ENCODE measurements at regions not wholly inside any gene's neighbourhood (a gene's known extent, or its start where the extent isn't known, plus 50 kb on each side); places are given as distances from the start of the nearest gene placed in this dataset.

GRCh38 chr10:51022933-51023585, 51.2 kb upstream of the PRKG1 start:
- no peak overlapping the region for H3K27ac ChIP-seq (ENCODE audit: low read depth)
- H3K9me2 ChIP-seq (ENCODE audit: insufficient read depth), result no peaks in the 10 kb centered on the region
- no peaks in the 10 kb centered on the region for H4K20me1 ChIP-seq (replicated peaks; ENCODE audit: insufficient read depth)
- no peak overlapping the region for H2AFZ ChIP-seq
- Mint-ChIP-seq H3K27ac (no peak overlapping the region), H3K4me3 (no peak overlapping the region), H3K4me1 (peaks cover 2% of the 10 kb centered on the region; the same call in 2 of the 3 replicates), H3K36me3 (ENCODE audit: low read depth) (no peaks in the 10 kb centered on the region), H3K27me3 (ENCODE audit: insufficient read depth, low read depth, poor library complexity) (no peaks in the 10 kb centered on the region), H3K9me3 (no peaks in the 10 kb centered on the region)
- DNase-seq (ENCODE audit: low spot score) (no peak), ATAC-seq (no peak)
- no peaks in the 10 kb centered on the region for H3K36me3 ChIP-seq (ENCODE audit: insufficient read depth)
- H3K4me3 ChIP-seq, result no peak overlapping the region
- TF ChIP-seq NANOG (IDR thresholded peaks at IDR 0.05; ENCODE audit: borderline replicate concordance), result no peak
- TF ChIP-seq EZH2 (IDR thresholded peaks at IDR 0.05; ENCODE audit: low read depth, unreplicated experiment), result no peak
- TF ChIP-seq EZH2phosphoT487 (IDR thresholded peaks at IDR 0.05; ENCODE audit: unreplicated experiment), result no peak
- TF ChIP-seq, protein P1, sequence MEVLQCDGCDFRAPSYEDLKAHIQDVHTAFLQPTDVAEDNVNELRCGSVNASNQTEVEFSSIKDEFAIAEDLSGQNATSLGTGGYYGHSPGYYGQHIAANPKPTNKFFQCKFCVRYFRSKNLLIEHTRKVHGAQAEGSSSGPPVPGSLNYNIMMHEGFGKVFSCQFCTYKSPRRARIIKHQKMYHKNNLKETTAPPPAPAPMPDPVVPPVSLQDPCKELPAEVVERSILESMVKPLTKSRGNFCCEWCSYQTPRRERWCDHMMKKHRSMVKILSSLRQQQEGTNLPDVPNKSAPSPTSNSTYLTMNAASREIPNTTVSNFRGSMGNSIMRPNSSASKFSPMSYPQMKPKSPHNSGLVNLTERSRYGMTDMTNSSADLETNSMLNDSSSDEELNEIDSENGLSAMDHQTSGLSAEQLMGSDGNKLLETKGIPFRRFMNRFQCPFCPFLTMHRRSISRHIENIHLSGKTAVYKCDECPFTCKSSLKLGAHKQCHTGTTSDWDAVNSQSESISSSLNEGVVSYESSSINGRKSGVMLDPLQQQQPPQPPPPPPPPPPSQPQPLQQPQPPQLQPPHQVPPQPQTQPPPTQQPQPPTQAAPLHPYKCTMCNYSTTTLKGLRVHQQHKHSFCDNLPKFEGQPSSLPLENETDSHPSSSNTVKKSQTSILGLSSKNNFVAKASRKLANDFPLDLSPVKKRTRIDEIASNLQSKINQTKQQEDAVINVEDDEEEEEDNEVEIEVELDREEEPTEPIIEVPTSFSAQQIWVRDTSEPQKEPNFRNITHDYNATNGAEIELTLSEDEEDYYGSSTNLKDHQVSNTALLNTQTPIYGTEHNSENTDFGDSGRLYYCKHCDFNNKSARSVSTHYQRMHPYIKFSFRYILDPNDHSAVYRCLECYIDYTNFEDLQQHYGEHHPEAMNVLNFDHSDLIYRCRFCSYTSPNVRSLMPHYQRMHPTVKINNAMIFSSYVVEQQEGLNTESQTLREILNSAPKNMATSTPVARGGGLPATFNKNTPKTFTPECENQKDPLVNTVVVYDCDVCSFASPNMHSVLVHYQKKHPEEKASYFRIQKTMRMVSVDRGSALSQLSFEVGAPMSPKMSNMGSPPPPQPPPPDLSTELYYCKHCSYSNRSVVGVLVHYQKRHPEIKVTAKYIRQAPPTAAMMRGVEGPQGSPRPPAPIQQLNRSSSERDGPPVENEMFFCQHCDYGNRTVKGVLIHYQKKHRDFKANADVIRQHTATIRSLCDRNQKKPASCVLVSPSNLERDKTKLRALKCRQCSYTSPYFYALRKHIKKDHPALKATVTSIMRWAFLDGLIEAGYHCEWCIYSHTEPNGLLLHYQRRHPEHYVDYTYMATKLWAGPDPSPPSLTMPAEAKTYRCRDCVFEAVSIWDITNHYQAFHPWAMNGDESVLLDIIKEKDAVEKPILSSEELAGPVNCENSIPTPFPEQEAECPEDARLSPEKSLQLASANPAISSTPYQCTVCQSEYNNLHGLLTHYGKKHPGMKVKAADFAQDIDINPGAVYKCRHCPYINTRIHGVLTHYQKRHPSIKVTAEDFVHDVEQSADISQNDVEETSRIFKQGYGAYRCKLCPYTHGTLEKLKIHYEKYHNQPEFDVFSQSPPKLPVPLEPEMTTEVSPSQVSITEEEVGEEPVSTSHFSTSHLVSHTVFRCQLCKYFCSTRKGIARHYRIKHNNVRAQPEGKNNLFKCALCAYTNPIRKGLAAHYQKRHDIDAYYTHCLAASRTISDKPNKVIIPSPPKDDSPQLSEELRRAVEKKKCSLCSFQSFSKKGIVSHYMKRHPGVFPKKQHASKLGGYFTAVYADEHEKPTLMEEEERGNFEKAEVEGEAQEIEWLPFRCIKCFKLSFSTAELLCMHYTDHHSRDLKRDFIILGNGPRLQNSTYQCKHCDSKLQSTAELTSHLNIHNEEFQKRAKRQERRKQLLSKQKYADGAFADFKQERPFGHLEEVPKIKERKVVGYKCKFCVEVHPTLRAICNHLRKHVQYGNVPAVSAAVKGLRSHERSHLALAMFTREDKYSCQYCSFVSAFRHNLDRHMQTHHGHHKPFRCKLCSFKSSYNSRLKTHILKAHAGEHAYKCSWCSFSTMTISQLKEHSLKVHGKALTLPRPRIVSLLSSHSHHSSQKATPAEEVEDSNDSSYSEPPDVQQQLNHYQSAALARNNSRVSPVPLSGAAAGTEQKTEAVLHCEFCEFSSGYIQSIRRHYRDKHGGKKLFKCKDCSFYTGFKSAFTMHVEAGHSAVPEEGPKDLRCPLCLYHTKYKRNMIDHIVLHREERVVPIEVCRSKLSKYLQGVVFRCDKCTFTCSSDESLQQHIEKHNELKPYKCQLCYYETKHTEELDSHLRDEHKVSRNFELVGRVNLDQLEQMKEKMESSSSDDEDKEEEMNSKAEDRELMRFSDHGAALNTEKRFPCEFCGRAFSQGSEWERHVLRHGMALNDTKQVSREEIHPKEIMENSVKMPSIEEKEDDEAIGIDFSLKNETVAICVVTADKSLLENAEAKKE (CRISPR knock-in tag; IDR thresholded peaks at IDR 0.05), result no peak
- no peak for TF ChIP-seq ZNF331 (CRISPR knock-in tag; IDR thresholded peaks at IDR 0.05; ENCODE audit: low read depth)
- TF ChIP-seq CREB1 (CRISPR knock-in tag; IDR thresholded peaks at IDR 0.05; ENCODE audit: low read depth), result no peak
- TF ChIP-seq POLR2AphosphoS5 (IDR thresholded peaks at IDR 0.05; ENCODE audit: low read depth), result no peak
- TF ChIP-seq, protein P2, sequence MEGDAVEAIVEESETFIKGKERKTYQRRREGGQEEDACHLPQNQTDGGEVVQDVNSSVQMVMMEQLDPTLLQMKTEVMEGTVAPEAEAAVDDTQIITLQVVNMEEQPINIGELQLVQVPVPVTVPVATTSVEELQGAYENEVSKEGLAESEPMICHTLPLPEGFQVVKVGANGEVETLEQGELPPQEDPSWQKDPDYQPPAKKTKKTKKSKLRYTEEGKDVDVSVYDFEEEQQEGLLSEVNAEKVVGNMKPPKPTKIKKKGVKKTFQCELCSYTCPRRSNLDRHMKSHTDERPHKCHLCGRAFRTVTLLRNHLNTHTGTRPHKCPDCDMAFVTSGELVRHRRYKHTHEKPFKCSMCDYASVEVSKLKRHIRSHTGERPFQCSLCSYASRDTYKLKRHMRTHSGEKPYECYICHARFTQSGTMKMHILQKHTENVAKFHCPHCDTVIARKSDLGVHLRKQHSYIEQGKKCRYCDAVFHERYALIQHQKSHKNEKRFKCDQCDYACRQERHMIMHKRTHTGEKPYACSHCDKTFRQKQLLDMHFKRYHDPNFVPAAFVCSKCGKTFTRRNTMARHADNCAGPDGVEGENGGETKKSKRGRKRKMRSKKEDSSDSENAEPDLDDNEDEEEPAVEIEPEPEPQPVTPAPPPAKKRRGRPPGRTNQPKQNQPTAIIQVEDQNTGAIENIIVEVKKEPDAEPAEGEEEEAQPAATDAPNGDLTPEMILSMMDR (conservative IDR thresholded peaks at IDR 0.05; ENCODE audit: low read depth in 2 of 2), result no peak
- no peak for TF ChIP-seq STAT1 (IDR thresholded peaks at IDR 0.05; ENCODE audit: unreplicated experiment)
- TF ChIP-seq ZNF114 (CRISPR knock-in tag; IDR thresholded peaks at IDR 0.05), result no peak
- no peaks in the 10 kb centered on the region for H3K27me3 ChIP-seq (ENCODE audit: insufficient read depth)
- H3K79me2 ChIP-seq (replicated peaks; ENCODE audit: insufficient read depth), result no peaks in the 10 kb centered on the region
- H3F3A ChIP-seq (replicated peaks; ENCODE audit: low read depth), result no peaks in the 10 kb centered on the region
- no peak overlapping the region for H3K4me2 ChIP-seq
- H3K4me1 ChIP-seq (ENCODE audit: insufficient read depth), result peaks cover under 1% of the 10 kb centered on the region; the same call in 1 of the 2 replicates

Data from GM23338 (cell line).